ENCODE measurements at regions not wholly inside any gene's neighbourhood (a gene's known extent, or its start where the extent isn't known, plus 50 kb on each side); places are given as distances from the start of the nearest gene placed in this dataset.
A peak's percentile ranks its signal among the peaks of the same experiment; 100 is the strongest.
"Not testable (repeated sequence)": the region's sequence is repeated elsewhere in the genome, so short reads cannot be mapped to it uniquely, and the experiment has no call there.

- POLR2A ChIA-PET: no interaction called here
- no peaks in the 10 kb centered on the region for H3K4me1 Mint-ChIP-seq
- H3K27me3 Mint-ChIP-seq: peaks cover 8 to 14% (median 12%) of the 10 kb centered on the region in 5 donors
These were observed 102.3 kb upstream of the GOLGA6L6 start for GRCh38 chr15:20643829-20644425.

DNA sequence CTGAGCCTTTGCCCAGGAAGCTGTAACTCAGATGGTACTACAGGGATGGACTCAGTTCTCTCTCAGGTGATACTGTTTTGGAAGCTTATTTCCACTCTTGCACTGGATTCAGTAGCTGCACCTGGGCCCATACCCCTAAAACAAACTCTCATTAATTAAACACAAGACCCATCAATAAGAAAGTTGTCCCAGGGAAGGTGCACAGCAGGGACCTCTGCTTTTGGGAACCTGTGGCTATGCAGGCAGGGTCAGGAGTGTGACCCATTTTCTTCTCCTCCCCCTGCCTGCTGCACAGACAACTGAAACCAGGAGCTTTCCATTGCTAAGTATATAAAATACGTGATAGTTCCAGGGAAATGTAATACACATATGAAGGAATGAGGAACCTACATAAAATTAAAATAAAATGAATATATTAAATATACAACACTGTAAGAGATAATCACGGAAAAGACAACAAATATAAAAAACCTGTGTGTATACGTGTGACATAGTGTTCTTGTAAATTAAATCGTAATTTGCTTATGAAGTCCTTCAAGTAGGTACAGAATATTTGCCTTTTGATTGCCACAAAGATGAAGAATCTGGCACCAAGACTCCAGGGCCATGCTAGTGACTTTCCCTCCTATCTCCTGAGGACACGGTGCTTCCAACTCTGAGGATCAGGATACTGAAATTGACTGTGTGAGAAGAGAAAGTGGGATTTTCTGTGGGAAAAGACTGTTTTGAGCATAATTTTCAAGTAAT is 101.6 kb upstream of the GOLGA6L6 start:
- Mint-ChIP-seq H3K27ac (no peak overlapping the region), H3K36me3 (no peaks in the 10 kb centered on the region), H3K27me3 (peaks cover 8 to 14% (median 12%) of the 10 kb centered on the region in 5 donors), H3K4me3 (no peak overlapping the region), H3K9me3 (no peaks in the 10 kb centered on the region), H3K4me1 (no peaks in the 10 kb centered on the region)
- ATAC-seq: no peak
- POLR2A ChIA-PET: no interaction called here
- DNase-seq: no peak

More at GRCh38 chr15:20643829-20644425, 102.3 kb upstream of the GOLGA6L6 start:
- H3K4me3 Mint-ChIP-seq: no peak overlapping the region
- H3K36me3 Mint-ChIP-seq: no peaks in the 10 kb centered on the region
- H3K9me3 Mint-ChIP-seq: no peaks in the 10 kb centered on the region
- H3K27ac Mint-ChIP-seq: no peak overlapping the region
- DNase-seq (no peak), ATAC-seq (no peak)

DNA sequence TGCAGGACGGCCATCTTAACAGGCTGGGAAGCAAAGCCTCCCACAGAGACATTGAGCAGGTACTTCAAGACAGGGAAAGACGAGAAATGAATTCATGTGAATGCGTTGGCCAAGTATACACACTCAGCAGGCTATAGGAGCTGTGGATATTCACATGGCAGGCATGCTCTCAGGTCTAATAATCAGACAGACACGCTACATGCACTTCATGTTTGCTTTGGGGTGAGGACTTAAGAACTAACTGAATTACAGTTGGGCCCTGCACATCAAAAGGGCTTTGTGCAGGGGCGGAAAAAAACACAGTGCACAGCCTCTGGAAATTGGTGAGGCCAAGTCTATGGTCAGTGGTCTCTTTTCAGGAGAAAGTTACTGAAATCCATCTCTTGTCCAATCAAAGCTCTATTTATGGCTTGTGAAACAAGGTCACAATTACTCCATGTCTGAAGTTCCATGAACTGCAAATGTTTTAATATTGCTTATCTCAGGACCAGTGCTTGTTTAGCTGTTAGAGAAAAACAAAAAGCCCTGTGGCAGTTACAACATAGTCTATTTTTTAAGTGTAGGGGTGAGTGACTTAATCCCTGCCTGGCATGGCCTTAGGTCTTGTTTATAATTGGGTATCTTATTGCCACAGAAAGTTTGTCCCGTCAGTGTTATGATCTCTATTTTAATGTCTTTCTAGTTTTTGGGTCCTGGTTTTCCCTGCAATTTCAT is 100.6 kb upstream of the GOLGA6L6 start:
- peaks cover 8 to 14% (median 12%) of the 10 kb centered on the region in 5 donors for H3K27me3 Mint-ChIP-seq
- H3K9me3 Mint-ChIP-seq: no peaks in the 10 kb centered on the region
- ATAC-seq: no peak
- no peaks in the 10 kb centered on the region for H3K36me3 Mint-ChIP-seq
- no peak overlapping the region for H3K27ac Mint-ChIP-seq
- no peaks in the 10 kb centered on the region for H3K4me1 Mint-ChIP-seq
- POLR2A ChIA-PET: no interaction called here
- no peak for DNase-seq
- H3K4me3 Mint-ChIP-seq: no peak overlapping the region

GRCh38 chr15:20640427-20640826 is 98.8 kb upstream of the GOLGA6L6 start:
- ATAC-seq: peak in 1 of 2 donors; percentile 52
- H3K36me3 Mint-ChIP-seq, H3K27ac Mint-ChIP-seq, H3K9me3 Mint-ChIP-seq, POLR2A ChIA-PET, H3K4me3 Mint-ChIP-seq, H3K4me1 Mint-ChIP-seq, DNase-seq: not testable (repeated sequence)
- H3K27me3 Mint-ChIP-seq: peaks cover 8 to 14% (median 12%) of the 10 kb centered on the region in 5 donors

DNA sequence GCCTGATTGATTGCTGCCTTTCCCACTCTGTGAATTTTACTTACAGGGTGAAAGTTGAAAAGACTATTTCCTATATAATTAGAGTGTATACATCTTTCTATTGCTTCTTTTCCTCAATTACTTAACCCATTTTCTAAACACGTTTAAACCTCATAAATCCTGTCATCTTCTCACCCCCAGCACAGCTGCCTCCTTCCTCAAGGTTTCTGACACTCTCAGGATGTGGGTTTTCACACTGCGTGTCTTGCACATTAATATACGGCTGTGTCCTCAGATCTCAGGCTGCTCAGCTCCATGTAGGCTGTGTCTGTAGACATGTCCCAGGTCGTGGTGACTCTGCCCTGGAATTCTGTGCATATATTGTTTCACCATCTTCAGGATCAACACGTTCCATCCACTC is 97.6 kb upstream of the GOLGA6L6 start:
- DNase-seq, H3K36me3 Mint-ChIP-seq, H3K9me3 Mint-ChIP-seq, H3K4me1 Mint-ChIP-seq, POLR2A ChIA-PET, H3K4me3 Mint-ChIP-seq, H3K27ac Mint-ChIP-seq, ATAC-seq: not testable (repeated sequence)
- H3K27me3 Mint-ChIP-seq: peaks cover 8 to 14% (median 12%) of the 10 kb centered on the region in 5 donors

DNA sequence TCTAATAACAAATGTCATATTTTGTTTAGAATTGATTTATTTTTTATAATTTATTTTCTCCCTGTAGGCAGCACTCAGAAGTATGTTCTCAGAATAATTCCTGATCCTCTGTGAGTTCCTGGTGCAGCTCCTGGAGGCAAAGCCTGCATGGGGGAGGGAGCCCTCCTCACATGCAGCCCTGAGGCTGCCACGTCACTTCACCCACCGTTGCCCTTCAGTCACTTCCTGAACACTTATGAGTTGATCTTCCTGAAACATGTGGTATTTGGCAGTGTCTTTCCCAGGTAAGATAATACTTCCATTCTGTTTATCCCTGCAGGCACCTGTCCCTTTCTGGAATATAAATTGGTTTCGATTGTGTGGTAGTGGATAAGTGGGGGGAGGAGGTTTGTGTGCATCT is 95.9 kb upstream of the GOLGA6L6 start:
- H3K9me3 Mint-ChIP-seq, DNase-seq, H3K27me3 Mint-ChIP-seq, ATAC-seq, POLR2A ChIA-PET, H3K36me3 Mint-ChIP-seq, H3K27ac Mint-ChIP-seq, H3K4me1 Mint-ChIP-seq, H3K4me3 Mint-ChIP-seq: not testable (repeated sequence)

DNA sequence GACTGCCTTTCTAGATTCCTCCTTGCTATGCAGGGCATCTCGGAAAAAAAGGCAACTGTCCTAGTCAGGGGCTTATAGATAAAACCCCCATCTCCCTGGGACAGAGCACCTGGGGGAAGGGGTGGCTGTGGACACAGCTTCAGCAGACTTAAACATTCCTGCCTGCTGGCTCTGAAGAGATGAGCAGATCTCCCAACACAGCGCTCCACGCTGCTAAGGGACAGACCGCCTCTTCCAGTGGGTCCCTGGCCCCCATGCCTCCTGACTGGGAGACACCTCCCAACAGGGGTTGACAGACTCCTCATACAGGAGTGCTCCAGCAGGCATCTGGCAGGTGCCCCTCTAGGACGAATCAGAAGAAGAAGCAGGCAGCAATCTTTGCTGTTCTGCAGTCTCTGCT is 87.9 kb upstream of the GOLGA6L6 start:
- H3K27me3 Mint-ChIP-seq, H3K36me3 Mint-ChIP-seq, ATAC-seq, POLR2A ChIA-PET, DNase-seq, H3K9me3 Mint-ChIP-seq, H3K27ac Mint-ChIP-seq, H3K4me3 Mint-ChIP-seq, H3K4me1 Mint-ChIP-seq: not testable (repeated sequence)

DNA sequence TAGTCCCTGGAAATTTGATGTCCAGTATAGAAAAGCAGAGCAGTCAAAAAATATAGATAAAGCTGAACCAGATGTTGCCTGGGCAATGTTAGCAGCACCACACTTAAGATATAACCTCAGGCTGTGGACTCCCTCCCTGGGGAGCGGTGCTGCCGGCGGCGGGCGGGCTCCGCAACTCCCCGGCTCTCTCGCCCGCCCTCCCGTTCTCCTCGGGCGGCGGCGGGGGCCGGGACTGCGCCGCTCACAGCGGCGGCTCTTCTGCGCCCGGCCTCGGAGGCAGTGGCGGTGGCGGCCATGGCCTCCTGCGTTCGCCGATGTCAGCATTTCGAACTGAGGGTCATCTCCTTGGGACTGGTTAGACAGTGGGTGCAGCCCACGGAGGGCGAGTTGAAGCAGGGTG is 86.9 kb upstream of the GOLGA6L6 start:
- POLR2A ChIA-PET, H3K27ac Mint-ChIP-seq, H3K9me3 Mint-ChIP-seq, H3K27me3 Mint-ChIP-seq, H3K4me3 Mint-ChIP-seq, H3K36me3 Mint-ChIP-seq, H3K4me1 Mint-ChIP-seq, DNase-seq: not testable (repeated sequence)
- ATAC-seq: peak in 1 of 2 donors; percentile 47

- H3K36me3 Mint-ChIP-seq, H3K27me3 Mint-ChIP-seq, POLR2A ChIA-PET, ATAC-seq, DNase-seq, H3K9me3 Mint-ChIP-seq, H3K27ac Mint-ChIP-seq, H3K4me1 Mint-ChIP-seq, H3K4me3 Mint-ChIP-seq: not testable (repeated sequence)
These were observed 83.9 kb upstream of the GOLGA6L6 start for GRCh38 chr15:20625469-20625868.

DNA sequence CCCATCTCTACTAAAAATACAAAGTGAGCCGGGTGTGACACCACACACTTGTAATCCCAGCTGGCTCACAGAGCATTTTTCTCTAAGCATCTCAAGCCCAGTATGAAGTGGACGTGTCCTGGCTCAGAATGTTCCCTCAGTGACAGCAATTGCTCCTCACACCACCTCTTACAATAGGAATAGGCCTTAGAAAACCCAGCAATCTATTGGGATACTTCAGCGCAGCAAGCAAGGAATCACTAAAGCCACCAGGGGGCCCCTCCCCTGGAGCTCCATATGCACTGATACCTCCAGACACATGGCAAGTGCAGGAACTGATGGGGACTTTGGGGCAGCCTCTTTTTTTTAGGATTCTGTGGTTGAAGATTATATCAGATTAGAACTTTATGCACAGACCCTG is 82.5 kb upstream of the GOLGA6L6 start:
- H3K36me3 Mint-ChIP-seq: not testable (repeated sequence)
- peak in 1 of 2 donors; percentile 33 for ATAC-seq

DNA sequence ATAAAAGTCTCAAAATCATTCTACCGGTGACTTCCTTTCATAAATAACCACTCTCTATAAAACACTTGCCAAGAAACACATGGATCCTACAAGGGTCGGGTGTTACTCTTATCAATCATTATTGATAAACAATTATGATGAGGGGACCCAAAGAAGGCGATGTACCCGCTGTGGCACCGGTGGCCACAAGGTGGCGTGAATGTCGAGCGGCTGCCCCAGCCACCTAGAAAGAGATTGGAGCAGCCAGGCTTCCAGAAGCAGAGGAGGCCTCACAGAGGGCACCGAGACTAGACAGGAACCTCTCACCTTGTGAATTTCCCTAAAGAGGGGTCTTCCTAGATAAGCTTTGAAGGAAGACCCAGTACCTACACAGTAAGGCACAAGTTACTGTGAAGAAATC is 80.5 kb upstream of the GOLGA6L6 start:
- ATAC-seq: peak in 1 of 2 donors; percentile 53
- not testable (repeated sequence) for H3K4me1 Mint-ChIP-seq

More for the DNA sequence above, 82.5 kb upstream of the GOLGA6L6 start:
- H3K4me1 Mint-ChIP-seq, H3K27ac Mint-ChIP-seq, H3K9me3 Mint-ChIP-seq, H3K4me3 Mint-ChIP-seq, DNase-seq, H3K27me3 Mint-ChIP-seq, POLR2A ChIA-PET: not testable (repeated sequence)

DNA sequence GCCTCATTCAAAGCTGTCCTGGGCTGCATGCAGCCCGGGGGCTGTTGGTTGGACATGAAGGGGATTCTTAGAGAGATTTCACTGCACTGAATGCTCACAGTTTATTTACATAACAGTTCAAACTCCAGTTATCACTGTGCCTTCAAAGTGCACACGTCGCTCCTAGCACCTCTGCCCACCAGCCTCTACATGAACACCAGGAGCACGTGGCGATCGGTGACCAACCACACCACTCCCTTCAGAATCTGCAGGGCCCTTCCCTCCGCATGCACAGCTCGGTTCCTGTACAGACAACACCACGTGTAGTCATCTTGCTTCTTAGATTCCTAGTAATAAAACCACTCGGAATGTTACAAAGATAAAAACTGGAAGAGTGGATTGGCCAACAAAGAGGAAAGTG is 72.9 kb upstream of the GOLGA6L6 start:
- ATAC-seq, H3K36me3 Mint-ChIP-seq, H3K4me1 Mint-ChIP-seq, H3K27ac Mint-ChIP-seq, H3K9me3 Mint-ChIP-seq, H3K4me3 Mint-ChIP-seq, DNase-seq, H3K27me3 Mint-ChIP-seq, POLR2A ChIA-PET: not testable (repeated sequence)

More for the DNA sequence above, 80.5 kb upstream of the GOLGA6L6 start:
- H3K9me3 Mint-ChIP-seq, H3K27me3 Mint-ChIP-seq, H3K36me3 Mint-ChIP-seq, POLR2A ChIA-PET, H3K27ac Mint-ChIP-seq, DNase-seq, H3K4me3 Mint-ChIP-seq: not testable (repeated sequence)

DNA sequence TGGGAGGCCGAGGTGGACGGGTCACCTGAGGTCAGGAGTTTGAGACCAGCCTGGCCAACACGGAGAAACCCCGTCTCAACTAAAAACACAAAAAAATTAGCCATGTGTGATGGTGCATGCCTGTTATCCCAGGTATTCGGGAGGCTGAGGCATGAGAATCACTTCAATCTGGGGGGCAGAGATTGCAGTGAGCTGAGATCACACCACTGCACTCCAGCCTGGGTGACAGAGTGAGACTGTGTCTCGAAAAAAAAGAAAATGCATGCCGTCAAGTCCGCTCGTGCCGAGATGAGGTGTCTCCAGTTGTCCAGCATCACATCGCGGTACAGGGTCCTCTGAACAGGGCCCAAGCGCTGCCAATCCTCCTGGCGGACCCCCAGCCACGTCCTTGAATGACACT is 71.2 kb upstream of the GOLGA6L6 start:
- H3K27me3 Mint-ChIP-seq, ATAC-seq, H3K9me3 Mint-ChIP-seq, H3K27ac Mint-ChIP-seq, POLR2A ChIA-PET, H3K4me1 Mint-ChIP-seq, DNase-seq, H3K36me3 Mint-ChIP-seq, H3K4me3 Mint-ChIP-seq: not testable (repeated sequence)
